ENCODE measurements at regions not wholly inside any gene's neighbourhood (a gene's known extent, or its start where the extent isn't known, plus 50 kb on each side); places are given as distances from the start of the nearest gene placed in this dataset.

DNA sequence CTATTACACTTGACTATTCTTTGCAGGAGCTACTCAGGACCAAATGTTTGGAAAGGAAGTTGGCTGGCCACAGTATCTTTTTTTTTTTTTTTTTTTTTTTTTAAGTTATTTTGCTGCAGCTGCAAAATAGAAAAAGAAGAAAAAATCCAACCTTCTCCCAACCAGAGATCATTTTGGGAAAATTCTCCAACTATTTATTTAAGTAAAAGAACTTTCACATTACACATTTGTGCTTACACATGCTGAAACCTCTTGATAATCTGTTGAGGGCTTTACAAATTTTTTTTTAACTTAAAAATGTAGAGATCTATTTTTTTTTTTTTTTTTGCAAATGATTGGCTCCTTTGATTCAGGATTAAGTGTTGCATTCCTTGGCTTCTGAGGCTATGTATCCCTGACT lies 148.0 kb downstream of the POLR2M start:
- no peak for ATAC-seq
- DNase-seq (ENCODE audit: low spot score) = no peak
- ChIA-PET POLR2A (interaction anchor here (0.7 kb wide), 1 partner anchor 28 kb away, joined by 3 read pairs; no protein-coding TSS in a partner anchor), CTCF (interaction anchor here (0.6 to 1.6 kb wide), 3 partner anchors 10 to 122 kb away, joined by 3 to 4 read pairs (median 3); no protein-coding TSS in a partner anchor)
- no peaks in the 10 kb centered on the region for H3K36me3 Mint-ChIP-seq
- H3K27ac Mint-ChIP-seq = no peak overlapping the region
- TF ChIP-seq, protein P1, sequence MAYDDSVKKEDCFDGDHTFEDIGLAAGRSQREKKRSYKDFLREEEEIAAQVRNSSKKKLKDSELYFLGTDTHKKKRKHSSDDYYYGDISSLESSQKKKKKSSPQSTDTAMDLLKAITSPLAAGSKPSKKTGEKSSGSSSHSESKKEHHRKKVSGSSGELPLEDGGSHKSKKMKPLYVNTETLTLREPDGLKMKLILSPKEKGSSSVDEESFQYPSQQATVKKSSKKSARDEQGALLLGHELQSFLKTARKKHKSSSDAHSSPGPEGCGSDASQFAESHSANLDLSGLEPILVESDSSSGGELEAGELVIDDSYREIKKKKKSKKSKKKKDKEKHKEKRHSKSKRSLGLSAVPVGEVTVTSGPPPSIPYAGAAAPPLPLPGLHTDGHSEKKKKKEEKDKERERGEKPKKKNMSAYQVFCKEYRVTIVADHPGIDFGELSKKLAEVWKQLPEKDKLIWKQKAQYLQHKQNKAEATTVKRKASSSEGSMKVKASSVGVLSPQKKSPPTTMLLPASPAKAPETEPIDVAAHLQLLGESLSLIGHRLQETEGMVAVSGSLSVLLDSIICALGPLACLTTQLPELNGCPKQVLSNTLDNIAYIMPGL (CRISPR knock-in tag; IDR thresholded peaks at IDR 0.05) = no peak
- TF ChIP-seq MYBL2 (CRISPR knock-in tag; IDR thresholded peaks at IDR 0.05) = no peak
- TF ChIP-seq, protein P2, sequence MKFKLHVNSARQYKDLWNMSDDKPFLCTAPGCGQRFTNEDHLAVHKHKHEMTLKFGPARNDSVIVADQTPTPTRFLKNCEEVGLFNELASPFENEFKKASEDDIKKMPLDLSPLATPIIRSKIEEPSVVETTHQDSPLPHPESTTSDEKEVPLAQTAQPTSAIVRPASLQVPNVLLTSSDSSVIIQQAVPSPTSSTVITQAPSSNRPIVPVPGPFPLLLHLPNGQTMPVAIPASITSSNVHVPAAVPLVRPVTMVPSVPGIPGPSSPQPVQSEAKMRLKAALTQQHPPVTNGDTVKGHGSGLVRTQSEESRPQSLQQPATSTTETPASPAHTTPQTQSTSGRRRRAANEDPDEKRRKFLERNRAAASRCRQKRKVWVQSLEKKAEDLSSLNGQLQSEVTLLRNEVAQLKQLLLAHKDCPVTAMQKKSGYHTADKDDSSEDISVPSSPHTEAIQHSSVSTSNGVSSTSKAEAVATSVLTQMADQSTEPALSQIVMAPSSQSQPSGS (CRISPR knock-in tag; IDR thresholded peaks at IDR 0.05; ENCODE audit: borderline replicate concordance, low read depth) = no peak
- TF ChIP-seq MXD4 (CRISPR knock-in tag; IDR thresholded peaks at IDR 0.05; ENCODE audit: borderline replicate concordance) = no peak
- no peak for TF ChIP-seq RORB (CRISPR knock-in tag; IDR thresholded peaks at IDR 0.05)
- TF ChIP-seq EMX1 (CRISPR knock-in tag; IDR thresholded peaks at IDR 0.05) = no peak
- TF ChIP-seq, protein P3, sequence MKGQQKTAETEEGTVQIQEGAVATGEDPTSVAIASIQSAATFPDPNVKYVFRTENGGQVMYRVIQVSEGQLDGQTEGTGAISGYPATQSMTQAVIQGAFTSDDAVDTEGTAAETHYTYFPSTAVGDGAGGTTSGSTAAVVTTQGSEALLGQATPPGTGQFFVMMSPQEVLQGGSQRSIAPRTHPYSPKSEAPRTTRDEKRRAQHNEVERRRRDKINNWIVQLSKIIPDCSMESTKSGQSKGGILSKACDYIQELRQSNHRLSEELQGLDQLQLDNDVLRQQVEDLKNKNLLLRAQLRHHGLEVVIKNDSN (CRISPR knock-in tag; IDR thresholded peaks at IDR 0.05) = no peak
- TF ChIP-seq, protein P4, sequence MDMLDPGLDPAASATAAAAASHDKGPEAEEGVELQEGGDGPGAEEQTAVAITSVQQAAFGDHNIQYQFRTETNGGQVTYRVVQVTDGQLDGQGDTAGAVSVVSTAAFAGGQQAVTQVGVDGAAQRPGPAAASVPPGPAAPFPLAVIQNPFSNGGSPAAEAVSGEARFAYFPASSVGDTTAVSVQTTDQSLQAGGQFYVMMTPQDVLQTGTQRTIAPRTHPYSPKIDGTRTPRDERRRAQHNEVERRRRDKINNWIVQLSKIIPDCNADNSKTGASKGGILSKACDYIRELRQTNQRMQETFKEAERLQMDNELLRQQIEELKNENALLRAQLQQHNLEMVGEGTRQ (CRISPR knock-in tag; IDR thresholded peaks at IDR 0.05) = no peak
- no peak for TF ChIP-seq SP1 (CRISPR knock-in tag; conservative IDR thresholded peaks at IDR 0.05)
- H3K4me3 Mint-ChIP-seq = no peak overlapping the region
- H3K4me1 Mint-ChIP-seq = no peaks in the 10 kb centered on the region
- no peaks in the 10 kb centered on the region; the same call in 1 of the 2 replicates for H3K27me3 Mint-ChIP-seq (ENCODE audit: low read depth)
- no peaks in the 10 kb centered on the region; the same call in 1 of the 2 replicates for H3K9me3 Mint-ChIP-seq

DNA sequence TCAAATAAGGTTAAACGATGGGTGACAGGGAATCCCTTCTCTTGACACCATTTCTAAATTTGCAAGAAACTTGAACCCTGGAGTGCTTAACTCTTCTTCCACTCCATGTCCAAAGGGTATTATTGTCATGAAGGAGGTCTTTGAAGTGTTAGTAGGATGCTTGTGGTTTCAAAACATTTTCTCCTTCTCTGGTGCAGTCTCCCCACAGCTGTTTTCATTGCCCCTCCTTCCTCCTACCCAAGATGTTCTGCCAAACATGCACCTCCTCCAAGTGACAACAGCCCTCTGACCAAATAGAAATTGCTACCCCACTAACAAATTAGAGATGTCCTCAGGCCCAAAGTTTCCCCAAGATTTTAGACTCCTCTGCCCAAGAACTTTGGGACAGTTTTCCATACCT lies 151.4 kb downstream of the POLR2M start:
- no peaks in the 10 kb centered on the region; the same call in 1 of the 2 replicates for H3K9me3 Mint-ChIP-seq
- H3K27ac Mint-ChIP-seq = no peak overlapping the region
- no peak for DNase-seq (ENCODE audit: low spot score)
- no peaks in the 10 kb centered on the region for H3K4me1 Mint-ChIP-seq
- H3K4me3 Mint-ChIP-seq = no peak overlapping the region
- no peaks in the 10 kb centered on the region for H3K36me3 Mint-ChIP-seq
- no peak for ATAC-seq
- no peaks in the 10 kb centered on the region; the same call in 1 of the 2 replicates for H3K27me3 Mint-ChIP-seq (ENCODE audit: low read depth)
- POLR2A ChIA-PET = no interaction called here
- CTCF ChIA-PET = interaction anchor here (1.7 to 4.5 kb wide), 2 partner anchors 7 to 107 kb away, joined by 4 to 134 read pairs; no protein-coding TSS in a partner anchor
- TF ChIP-seq FOXJ3 (CRISPR knock-in tag; IDR thresholded peaks at IDR 0.05; ENCODE audit: borderline replicate concordance) = no peak
- TF ChIP-seq, protein P5, sequence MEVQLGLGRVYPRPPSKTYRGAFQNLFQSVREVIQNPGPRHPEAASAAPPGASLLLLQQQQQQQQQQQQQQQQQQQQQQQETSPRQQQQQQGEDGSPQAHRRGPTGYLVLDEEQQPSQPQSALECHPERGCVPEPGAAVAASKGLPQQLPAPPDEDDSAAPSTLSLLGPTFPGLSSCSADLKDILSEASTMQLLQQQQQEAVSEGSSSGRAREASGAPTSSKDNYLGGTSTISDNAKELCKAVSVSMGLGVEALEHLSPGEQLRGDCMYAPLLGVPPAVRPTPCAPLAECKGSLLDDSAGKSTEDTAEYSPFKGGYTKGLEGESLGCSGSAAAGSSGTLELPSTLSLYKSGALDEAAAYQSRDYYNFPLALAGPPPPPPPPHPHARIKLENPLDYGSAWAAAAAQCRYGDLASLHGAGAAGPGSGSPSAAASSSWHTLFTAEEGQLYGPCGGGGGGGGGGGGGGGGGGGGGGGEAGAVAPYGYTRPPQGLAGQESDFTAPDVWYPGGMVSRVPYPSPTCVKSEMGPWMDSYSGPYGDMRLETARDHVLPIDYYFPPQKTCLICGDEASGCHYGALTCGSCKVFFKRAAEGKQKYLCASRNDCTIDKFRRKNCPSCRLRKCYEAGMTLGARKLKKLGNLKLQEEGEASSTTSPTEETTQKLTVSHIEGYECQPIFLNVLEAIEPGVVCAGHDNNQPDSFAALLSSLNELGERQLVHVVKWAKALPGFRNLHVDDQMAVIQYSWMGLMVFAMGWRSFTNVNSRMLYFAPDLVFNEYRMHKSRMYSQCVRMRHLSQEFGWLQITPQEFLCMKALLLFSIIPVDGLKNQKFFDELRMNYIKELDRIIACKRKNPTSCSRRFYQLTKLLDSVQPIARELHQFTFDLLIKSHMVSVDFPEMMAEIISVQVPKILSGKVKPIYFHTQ (CRISPR knock-in tag; IDR thresholded peaks at IDR 0.05) = no peak
- TF ChIP-seq, protein P6, sequence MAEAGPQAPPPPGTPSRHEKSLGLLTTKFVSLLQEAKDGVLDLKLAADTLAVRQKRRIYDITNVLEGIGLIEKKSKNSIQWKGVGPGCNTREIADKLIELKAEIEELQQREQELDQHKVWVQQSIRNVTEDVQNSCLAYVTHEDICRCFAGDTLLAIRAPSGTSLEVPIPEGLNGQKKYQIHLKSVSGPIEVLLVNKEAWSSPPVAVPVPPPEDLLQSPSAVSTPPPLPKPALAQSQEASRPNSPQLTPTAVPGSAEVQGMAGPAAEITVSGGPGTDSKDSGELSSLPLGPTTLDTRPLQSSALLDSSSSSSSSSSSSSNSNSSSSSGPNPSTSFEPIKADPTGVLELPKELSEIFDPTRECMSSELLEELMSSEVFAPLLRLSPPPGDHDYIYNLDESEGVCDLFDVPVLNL (CRISPR knock-in tag; IDR thresholded peaks at IDR 0.05; ENCODE audit: borderline replicate concordance, low read depth) = no peak
- TF ChIP-seq, protein P7, sequence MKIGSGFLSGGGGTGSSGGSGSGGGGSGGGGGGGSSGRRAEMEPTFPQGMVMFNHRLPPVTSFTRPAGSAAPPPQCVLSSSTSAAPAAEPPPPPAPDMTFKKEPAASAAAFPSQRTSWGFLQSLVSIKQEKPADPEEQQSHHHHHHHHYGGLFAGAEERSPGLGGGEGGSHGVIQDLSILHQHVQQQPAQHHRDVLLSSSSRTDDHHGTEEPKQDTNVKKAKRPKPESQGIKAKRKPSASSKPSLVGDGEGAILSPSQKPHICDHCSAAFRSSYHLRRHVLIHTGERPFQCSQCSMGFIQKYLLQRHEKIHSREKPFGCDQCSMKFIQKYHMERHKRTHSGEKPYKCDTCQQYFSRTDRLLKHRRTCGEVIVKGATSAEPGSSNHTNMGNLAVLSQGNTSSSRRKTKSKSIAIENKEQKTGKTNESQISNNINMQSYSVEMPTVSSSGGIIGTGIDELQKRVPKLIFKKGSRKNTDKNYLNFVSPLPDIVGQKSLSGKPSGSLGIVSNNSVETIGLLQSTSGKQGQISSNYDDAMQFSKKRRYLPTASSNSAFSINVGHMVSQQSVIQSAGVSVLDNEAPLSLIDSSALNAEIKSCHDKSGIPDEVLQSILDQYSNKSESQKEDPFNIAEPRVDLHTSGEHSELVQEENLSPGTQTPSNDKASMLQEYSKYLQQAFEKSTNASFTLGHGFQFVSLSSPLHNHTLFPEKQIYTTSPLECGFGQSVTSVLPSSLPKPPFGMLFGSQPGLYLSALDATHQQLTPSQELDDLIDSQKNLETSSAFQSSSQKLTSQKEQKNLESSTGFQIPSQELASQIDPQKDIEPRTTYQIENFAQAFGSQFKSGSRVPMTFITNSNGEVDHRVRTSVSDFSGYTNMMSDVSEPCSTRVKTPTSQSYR (CRISPR knock-in tag; IDR thresholded peaks at IDR 0.05) = no peak
- TF ChIP-seq ESRRA (CRISPR knock-in tag; IDR thresholded peaks at IDR 0.05; ENCODE audit: borderline replicate concordance) = no peak
- TF ChIP-seq, protein P8, sequence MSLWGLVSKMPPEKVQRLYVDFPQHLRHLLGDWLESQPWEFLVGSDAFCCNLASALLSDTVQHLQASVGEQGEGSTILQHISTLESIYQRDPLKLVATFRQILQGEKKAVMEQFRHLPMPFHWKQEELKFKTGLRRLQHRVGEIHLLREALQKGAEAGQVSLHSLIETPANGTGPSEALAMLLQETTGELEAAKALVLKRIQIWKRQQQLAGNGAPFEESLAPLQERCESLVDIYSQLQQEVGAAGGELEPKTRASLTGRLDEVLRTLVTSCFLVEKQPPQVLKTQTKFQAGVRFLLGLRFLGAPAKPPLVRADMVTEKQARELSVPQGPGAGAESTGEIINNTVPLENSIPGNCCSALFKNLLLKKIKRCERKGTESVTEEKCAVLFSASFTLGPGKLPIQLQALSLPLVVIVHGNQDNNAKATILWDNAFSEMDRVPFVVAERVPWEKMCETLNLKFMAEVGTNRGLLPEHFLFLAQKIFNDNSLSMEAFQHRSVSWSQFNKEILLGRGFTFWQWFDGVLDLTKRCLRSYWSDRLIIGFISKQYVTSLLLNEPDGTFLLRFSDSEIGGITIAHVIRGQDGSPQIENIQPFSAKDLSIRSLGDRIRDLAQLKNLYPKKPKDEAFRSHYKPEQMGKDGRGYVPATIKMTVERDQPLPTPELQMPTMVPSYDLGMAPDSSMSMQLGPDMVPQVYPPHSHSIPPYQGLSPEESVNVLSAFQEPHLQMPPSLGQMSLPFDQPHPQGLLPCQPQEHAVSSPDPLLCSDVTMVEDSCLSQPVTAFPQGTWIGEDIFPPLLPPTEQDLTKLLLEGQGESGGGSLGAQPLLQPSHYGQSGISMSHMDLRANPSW (CRISPR knock-in tag; conservative IDR thresholded peaks at IDR 0.05; ENCODE audit: low read depth) = no peak
- TF ChIP-seq, protein P4 (CRISPR knock-in tag; IDR thresholded peaks at IDR 0.05) = no peak

Measured in WTC11 (cell line).